WTC11 (cell line): ENCODE measurements at regions not wholly inside any gene's neighbourhood (a gene's known extent, or its start where the extent isn't known, plus 50 kb on each side); places are given as distances from the start of the nearest gene placed in this dataset.

Experiments used
- AFF4 ChIP-seq: sonication (generic); formaldehyde crosslinking; IDR thresholded peaks from 2 replicates; pipeline ENCODE4 v1.8.1; 2023; ENCODE audit warnings: mild to moderate bottlenecking, missing genetic modification reagents, borderline replicate concordance
- ELF4 ChIP-seq: sonication (generic); formaldehyde crosslinking; IDR thresholded peaks from 2 replicates; pipeline ENCODE4 v1.8.1; 2022; ENCODE audit warnings: low read depth, mild to moderate bottlenecking, moderate library complexity, missing genetic modification reagents
- EMX1 ChIP-seq: fragments of 250-450 bp; sonication (Bioruptor Pico); IDR thresholded peaks from 2 replicates; pipeline ENCODE4 v1.8.0; 2021; ENCODE audit warnings: mild to moderate bottlenecking
- FOXJ3 ChIP-seq: sonication (generic); formaldehyde crosslinking; IDR thresholded peaks from 2 replicates; pipeline ENCODE4 v1.9.0; 2021; ENCODE audit warnings: missing genetic modification reagents, mild to moderate bottlenecking, borderline replicate concordance
- JUN ChIP-seq: sonication (generic); formaldehyde crosslinking; IDR thresholded peaks from 2 replicates; pipeline ENCODE4 v1.8.0; 2023; ENCODE audit warnings: mild to moderate bottlenecking, missing genetic modification reagents
- STAT6 ChIP-seq: sonication (generic); formaldehyde crosslinking; conservative IDR thresholded peaks from 2 replicates; pipeline ENCODE4 v1.8.1; 2023; ENCODE audit warnings: mild to moderate bottlenecking, low read depth, missing genetic modification reagents, moderate library complexity
- TF ChIP-seq, protein P1 (sequence below): fragments of 200-600 bp; IDR thresholded peaks from 2 replicates; pipeline ENCODE4 v1.8.0; 2022; ENCODE audit warnings: antibody characterized with exemption
- TF ChIP-seq, protein P2 (sequence below): fragments of 250-450 bp; sonication (Bioruptor Pico); IDR thresholded peaks from 2 replicates; pipeline ENCODE4 v1.9.0; 2021; ENCODE audit warnings: mild to moderate bottlenecking, borderline replicate concordance
- TF ChIP-seq, protein P3 (sequence below): sonication (generic); formaldehyde crosslinking; IDR thresholded peaks from 2 replicates; pipeline ENCODE4 v1.8.1; 2023; ENCODE audit warnings: mild to moderate bottlenecking, missing genetic modification reagents, moderate library complexity

DNA sequence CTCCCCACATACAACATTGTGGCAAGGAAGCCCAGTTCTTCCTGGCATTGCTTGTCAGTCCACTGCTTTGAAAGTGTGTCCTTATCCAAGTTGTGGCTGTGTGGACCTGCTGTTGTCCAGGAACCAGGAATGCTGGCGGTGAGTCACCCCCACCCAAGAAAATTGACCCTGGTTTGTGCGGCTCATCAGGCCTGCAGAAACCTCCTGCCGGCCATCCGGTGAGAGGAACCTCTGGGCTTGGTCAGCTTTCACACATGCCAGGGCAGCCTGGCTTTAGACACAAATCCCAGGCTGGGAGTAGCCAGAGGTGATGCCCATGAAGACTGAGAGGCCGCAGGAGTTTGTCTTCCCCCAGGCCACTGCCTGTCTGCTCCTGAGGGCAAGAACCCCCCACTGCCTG is 223.6 kb downstream of the TTLL2 start:
- TF ChIP-seq EMX1: no peak
- TF ChIP-seq, protein P1, sequence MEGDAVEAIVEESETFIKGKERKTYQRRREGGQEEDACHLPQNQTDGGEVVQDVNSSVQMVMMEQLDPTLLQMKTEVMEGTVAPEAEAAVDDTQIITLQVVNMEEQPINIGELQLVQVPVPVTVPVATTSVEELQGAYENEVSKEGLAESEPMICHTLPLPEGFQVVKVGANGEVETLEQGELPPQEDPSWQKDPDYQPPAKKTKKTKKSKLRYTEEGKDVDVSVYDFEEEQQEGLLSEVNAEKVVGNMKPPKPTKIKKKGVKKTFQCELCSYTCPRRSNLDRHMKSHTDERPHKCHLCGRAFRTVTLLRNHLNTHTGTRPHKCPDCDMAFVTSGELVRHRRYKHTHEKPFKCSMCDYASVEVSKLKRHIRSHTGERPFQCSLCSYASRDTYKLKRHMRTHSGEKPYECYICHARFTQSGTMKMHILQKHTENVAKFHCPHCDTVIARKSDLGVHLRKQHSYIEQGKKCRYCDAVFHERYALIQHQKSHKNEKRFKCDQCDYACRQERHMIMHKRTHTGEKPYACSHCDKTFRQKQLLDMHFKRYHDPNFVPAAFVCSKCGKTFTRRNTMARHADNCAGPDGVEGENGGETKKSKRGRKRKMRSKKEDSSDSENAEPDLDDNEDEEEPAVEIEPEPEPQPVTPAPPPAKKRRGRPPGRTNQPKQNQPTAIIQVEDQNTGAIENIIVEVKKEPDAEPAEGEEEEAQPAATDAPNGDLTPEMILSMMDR: no peak
- TF ChIP-seq ELF4 (CRISPR knock-in tag): no peak
- TF ChIP-seq STAT6 (CRISPR knock-in tag): no peak
- TF ChIP-seq FOXJ3 (CRISPR knock-in tag): no peak
- no peak for TF ChIP-seq JUN (CRISPR knock-in tag)
- TF ChIP-seq AFF4 (CRISPR knock-in tag): no peak
- TF ChIP-seq, protein P2, sequence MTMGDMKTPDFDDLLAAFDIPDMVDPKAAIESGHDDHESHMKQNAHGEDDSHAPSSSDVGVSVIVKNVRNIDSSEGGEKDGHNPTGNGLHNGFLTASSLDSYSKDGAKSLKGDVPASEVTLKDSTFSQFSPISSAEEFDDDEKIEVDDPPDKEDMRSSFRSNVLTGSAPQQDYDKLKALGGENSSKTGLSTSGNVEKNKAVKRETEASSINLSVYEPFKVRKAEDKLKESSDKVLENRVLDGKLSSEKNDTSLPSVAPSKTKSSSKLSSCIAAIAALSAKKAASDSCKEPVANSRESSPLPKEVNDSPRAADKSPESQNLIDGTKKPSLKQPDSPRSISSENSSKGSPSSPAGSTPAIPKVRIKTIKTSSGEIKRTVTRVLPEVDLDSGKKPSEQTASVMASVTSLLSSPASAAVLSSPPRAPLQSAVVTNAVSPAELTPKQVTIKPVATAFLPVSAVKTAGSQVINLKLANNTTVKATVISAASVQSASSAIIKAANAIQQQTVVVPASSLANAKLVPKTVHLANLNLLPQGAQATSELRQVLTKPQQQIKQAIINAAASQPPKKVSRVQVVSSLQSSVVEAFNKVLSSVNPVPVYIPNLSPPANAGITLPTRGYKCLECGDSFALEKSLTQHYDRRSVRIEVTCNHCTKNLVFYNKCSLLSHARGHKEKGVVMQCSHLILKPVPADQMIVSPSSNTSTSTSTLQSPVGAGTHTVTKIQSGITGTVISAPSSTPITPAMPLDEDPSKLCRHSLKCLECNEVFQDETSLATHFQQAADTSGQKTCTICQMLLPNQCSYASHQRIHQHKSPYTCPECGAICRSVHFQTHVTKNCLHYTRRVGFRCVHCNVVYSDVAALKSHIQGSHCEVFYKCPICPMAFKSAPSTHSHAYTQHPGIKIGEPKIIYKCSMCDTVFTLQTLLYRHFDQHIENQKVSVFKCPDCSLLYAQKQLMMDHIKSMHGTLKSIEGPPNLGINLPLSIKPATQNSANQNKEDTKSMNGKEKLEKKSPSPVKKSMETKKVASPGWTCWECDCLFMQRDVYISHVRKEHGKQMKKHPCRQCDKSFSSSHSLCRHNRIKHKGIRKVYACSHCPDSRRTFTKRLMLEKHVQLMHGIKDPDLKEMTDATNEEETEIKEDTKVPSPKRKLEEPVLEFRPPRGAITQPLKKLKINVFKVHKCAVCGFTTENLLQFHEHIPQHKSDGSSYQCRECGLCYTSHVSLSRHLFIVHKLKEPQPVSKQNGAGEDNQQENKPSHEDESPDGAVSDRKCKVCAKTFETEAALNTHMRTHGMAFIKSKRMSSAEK (CRISPR knock-in tag): no peak
- TF ChIP-seq, protein P3, sequence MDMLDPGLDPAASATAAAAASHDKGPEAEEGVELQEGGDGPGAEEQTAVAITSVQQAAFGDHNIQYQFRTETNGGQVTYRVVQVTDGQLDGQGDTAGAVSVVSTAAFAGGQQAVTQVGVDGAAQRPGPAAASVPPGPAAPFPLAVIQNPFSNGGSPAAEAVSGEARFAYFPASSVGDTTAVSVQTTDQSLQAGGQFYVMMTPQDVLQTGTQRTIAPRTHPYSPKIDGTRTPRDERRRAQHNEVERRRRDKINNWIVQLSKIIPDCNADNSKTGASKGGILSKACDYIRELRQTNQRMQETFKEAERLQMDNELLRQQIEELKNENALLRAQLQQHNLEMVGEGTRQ (CRISPR knock-in tag): no peak
